Suprapubic skin (tissue), 4 donors: ENCODE measurements at regions not wholly inside any gene's neighbourhood (a gene's known extent, or its start where the extent isn't known, plus 50 kb on each side); places are given as distances from the start of the nearest gene placed in this dataset.

ENCODE experiments used
- CTCF ChIP-seq, 2 donors: fragments of 200-600 bp in 1 of 2; fragments of 450-650 bp in 1 of 2; sonication (generic) in 1 of 2; IDR thresholded peaks; one replicate each; pipeline ENCODE4 v1.5.1; 2016 to 2019; ENCODE audit warnings: antibody characterized with exemption in 2 of 2, mild to moderate bottlenecking in 1 of 2, moderate library complexity in 1 of 2
- EP300 ChIP-seq: sonication (generic); formaldehyde crosslinking; IDR thresholded peaks from one replicate; pipeline ENCODE4 v1.6.1; 2017; ENCODE audit warnings: antibody characterized with exemption
- POLR2A ChIP-seq, 2 donors: fragments of 450-650 bp; IDR thresholded peaks; one replicate each; pipeline ENCODE4 v1.6.1; 2017; ENCODE audit warnings: antibody characterized with exemption in 2 of 2, mild to moderate bottlenecking in 2 of 2, moderate library complexity in 2 of 2
- POLR2AphosphoS5 ChIP-seq, 3 donors: sonication (generic); formaldehyde crosslinking; IDR thresholded peaks; one replicate each; pipeline ENCODE4 v1.6.1; 2017; ENCODE audit warnings: antibody characterized with exemption in 3 of 3

- no peak for TF ChIP-seq CTCF (IDR thresholded peaks at IDR 0.05)
- no peak for TF ChIP-seq POLR2AphosphoS5 (IDR thresholded peaks at IDR 0.05)
- TF ChIP-seq POLR2A (IDR thresholded peaks at IDR 0.05): no peak
- TF ChIP-seq EP300: no peak
Observed at GRCh38 chr9:31030741-31031202, 1353.7 kb upstream of the ACO1 start.
